GM12874 (cell line): ENCODE measurements at regions not wholly inside any gene's neighbourhood (a gene's known extent, or its start where the extent isn't known, plus 50 kb on each side); places are given as distances from the start of the nearest gene placed in this dataset.

ENCODE experiments used
- CTCF ChIP-seq: IDR thresholded peaks from 2 replicates; pipeline ENCODE4 v1.5.1; 2011; ENCODE audit warnings: low read depth, mild to moderate bottlenecking, control low read depth, low read length, moderate library complexity; ENCODE audit not compliant: insufficient read depth

DNA sequence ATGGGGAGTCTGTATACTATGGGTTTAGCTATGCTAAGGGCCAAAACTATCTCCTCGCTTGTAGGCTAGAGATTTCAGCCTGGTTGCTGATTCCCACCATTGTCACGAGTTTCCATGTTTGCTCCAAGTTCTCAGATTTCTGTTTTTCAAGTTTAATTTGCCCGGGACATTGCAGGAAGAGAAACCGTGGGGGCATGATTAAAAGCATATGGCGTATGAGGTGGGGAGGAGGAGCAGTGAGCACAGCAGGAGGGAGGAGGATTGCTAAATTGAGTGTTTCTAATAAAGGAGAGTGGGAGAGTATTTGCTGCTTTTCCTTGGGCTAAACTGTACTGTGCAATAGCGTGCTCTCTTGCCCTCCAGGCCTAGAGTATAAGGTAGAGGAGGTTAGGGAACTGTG, 558.4 kb downstream of the METTL15 start:
- TF ChIP-seq CTCF, result no peak

- no peak for TF ChIP-seq CTCF
Observed at GRCh38 chr11:28659716-28660348, 551.6 kb downstream of the METTL15 start.

GRCh38 chr11:28657378-28658030, 549.3 kb downstream of the METTL15 start:
- TF ChIP-seq CTCF, result no peak

- no peak for TF ChIP-seq CTCF
Observed at GRCh38 chr11:28654191-28654590, 546.0 kb downstream of the METTL15 start.

GRCh38 chr11:28649922-28650321, 541.7 kb downstream of the METTL15 start:
- no peak for TF ChIP-seq CTCF

DNA sequence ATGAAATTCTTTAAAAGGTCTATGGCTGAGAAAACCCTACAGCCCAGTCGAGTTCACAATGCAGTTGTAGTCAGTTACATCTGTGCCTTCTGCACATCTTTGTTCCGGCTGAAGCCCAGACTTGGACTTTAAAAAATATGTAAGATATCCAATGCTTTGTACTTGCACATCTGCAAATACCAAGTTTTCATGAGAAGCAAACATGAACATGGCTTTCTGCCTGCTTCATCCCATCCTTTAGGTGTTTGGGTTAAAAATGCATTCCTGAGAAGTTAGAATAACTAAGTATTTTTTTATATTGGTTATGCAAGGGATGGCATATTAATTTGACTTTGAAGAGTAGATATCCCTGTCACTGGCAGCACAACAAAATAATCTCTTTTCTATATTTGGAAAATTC, 528.4 kb downstream of the METTL15 start:
- no peak for TF ChIP-seq CTCF

- no peak for TF ChIP-seq CTCF
Observed at GRCh38 chr11:28636033-28636432, 527.8 kb downstream of the METTL15 start.
